GM20000 (cell line): ENCODE measurements at regions not wholly inside any gene's neighbourhood (a gene's known extent, or its start where the extent isn't known, plus 50 kb on each side); places are given as distances from the start of the nearest gene placed in this dataset.

Experiments
- DNase-seq: peaks from one replicate; pipeline ENCODE4 v3.0.0; 2012; ENCODE audit warnings: low spot score
- CTCF ChIP-seq: IDR thresholded peaks from 2 replicates; pipeline ENCODE4 v1.5.1; 2012; ENCODE audit warnings: mild to moderate bottlenecking, control low read depth; ENCODE audit errors: extremely low read depth, missing control alignments

GRCh38 chr12:94879542-94879941 lies 124.0 kb downstream of the NDUFA12 start:
- TF ChIP-seq CTCF, result no peak
- peak; percentile 36 for DNase-seq

GRCh38 chr12:94875525-94875924 lies 128.0 kb downstream of the NDUFA12 start:
- peak; percentile 76 for DNase-seq
- peak; percentile 54 for TF ChIP-seq CTCF

GRCh38 chr12:94874518-94875302 lies 128.8 kb downstream of the NDUFA12 start:
- no peak for TF ChIP-seq CTCF
- no peak for DNase-seq

- no peak for DNase-seq
- no peak for TF ChIP-seq CTCF
Observed at GRCh38 chr12:94873734-94874517, 129.6 kb downstream of the NDUFA12 start.

- peak; percentile 95 for DNase-seq
- no peak for TF ChIP-seq CTCF
Observed at GRCh38 chr12:94872971-94873733, 130.3 kb downstream of the NDUFA12 start.

- TF ChIP-seq CTCF, result no peak
- DNase-seq, result no peak
Observed at GRCh38 chr12:94872671-94872970, 130.9 kb downstream of the NDUFA12 start.

GRCh38 chr12:94872007-94872653 lies 131.4 kb downstream of the NDUFA12 start:
- no peak for TF ChIP-seq CTCF
- DNase-seq, result no peak
